ENCODE measurements at regions not wholly inside any gene's neighbourhood (a gene's known extent, or its start where the extent isn't known, plus 50 kb on each side); places are given as distances from the start of the nearest gene placed in this dataset.

- TF ChIP-seq CTCF (IDR thresholded peaks at IDR 0.05) = no peak
- no peak for TF ChIP-seq POLR2A (IDR thresholded peaks at IDR 0.05)
- TF ChIP-seq EP300 (IDR thresholded peaks at IDR 0.05) = no peak
Observed at GRCh38 chr13:90947976-90948375, 399.5 kb upstream of the MIR17HG start.

Data from ovary (tissue), 3 donors.